Skeletal muscle tissue (tissue), 3 donors: ENCODE measurements at regions not wholly inside any gene's neighbourhood (a gene's known extent, or its start where the extent isn't known, plus 50 kb on each side); places are given as distances from the start of the nearest gene placed in this dataset.
A peak's percentile ranks its signal among the peaks of the same experiment; 100 is the strongest.
"Not testable (repeated sequence)": the region's sequence is repeated elsewhere in the genome, so short reads cannot be mapped to it uniquely, and the experiment has no call there.

ENCODE experiments used
- H3K27ac ChIP-seq: one replicate; pipeline ENCODE4 v1.7.0; 2013; ENCODE audit warnings: mild to moderate bottlenecking, low read depth, low read length, inconsistent platforms
- H3K27me3 ChIP-seq, 3 donors: one replicate each; pipeline ENCODE4 v1.7.0; 2013; ENCODE audit warnings: low read length in 3 of 3; ENCODE audit not compliant: control insufficient read depth in 3 of 3, insufficient read depth in 3 of 3
- H3K36me3 ChIP-seq, 3 donors: one replicate each; pipeline ENCODE4 v1.7.0; 2013; ENCODE audit warnings: low read length in 3 of 3; ENCODE audit not compliant: control insufficient read depth in 3 of 3, insufficient read depth in 3 of 3
- H3K4me1 ChIP-seq, 3 donors: one replicate each; pipeline ENCODE4 v1.7.0; 2013; ENCODE audit warnings: low read length in 3 of 3, mild to moderate bottlenecking in 3 of 3; ENCODE audit not compliant: control insufficient read depth in 3 of 3, insufficient read depth in 3 of 3
- H3K4me3 ChIP-seq, 3 donors: one replicate each; pipeline ENCODE4 v1.7.0; 2013; ENCODE audit warnings: low read length in 3 of 3
- H3K9ac ChIP-seq, 3 donors: one replicate each; pipeline ENCODE4 v1.7.0; 2013; ENCODE audit warnings: low read length in 3 of 3, mild to moderate bottlenecking in 3 of 3, moderate library complexity in 2 of 3, low read depth in 1 of 3
- H3K9me3 ChIP-seq, 3 donors: one replicate each; pipeline ENCODE4 v1.7.0; 2013; ENCODE audit warnings: low read length in 3 of 3; ENCODE audit not compliant: control insufficient read depth in 3 of 3
- donor health status: Osteomylitis.

GRCh38 chr15:38795471-38796245 lies 231.0 kb upstream of the RASGRP1 start:
- no peak overlapping the region for H3K27ac ChIP-seq
- H3K4me1 ChIP-seq: no peaks in the 10 kb centered on the region
- H3K27me3 ChIP-seq: no peaks in the 10 kb centered on the region
- H3K9me3 ChIP-seq: no peaks in the 10 kb centered on the region
- no peak overlapping the region for H3K9ac ChIP-seq
- no peaks in the 10 kb centered on the region for H3K36me3 ChIP-seq
- H3K4me3 ChIP-seq: no peak overlapping the region

GRCh38 chr15:38796589-38796988 lies 232.0 kb upstream of the RASGRP1 start:
- H3K4me1 ChIP-seq: no peaks in the 10 kb centered on the region

GRCh38 chr15:38797506-38797905 lies 232.9 kb upstream of the RASGRP1 start:
- H3K27ac ChIP-seq, H3K4me3 ChIP-seq, H3K9me3 ChIP-seq, H3K4me1 ChIP-seq, H3K27me3 ChIP-seq, H3K36me3 ChIP-seq, H3K9ac ChIP-seq: not testable (repeated sequence)

More at GRCh38 chr15:38796589-38796988, 232.0 kb upstream of the RASGRP1 start:
- no peak overlapping the region for H3K27ac ChIP-seq
- no peaks in the 10 kb centered on the region for H3K9me3 ChIP-seq
- H3K4me3 ChIP-seq: no peak overlapping the region
- H3K27me3 ChIP-seq: no peaks in the 10 kb centered on the region
- no peak overlapping the region for H3K9ac ChIP-seq
- H3K36me3 ChIP-seq: no peaks in the 10 kb centered on the region

- not testable (repeated sequence) for H3K36me3 ChIP-seq, H3K4me1 ChIP-seq, H3K9ac ChIP-seq, H3K27ac ChIP-seq, H3K4me3 ChIP-seq, H3K27me3 ChIP-seq, H3K9me3 ChIP-seq
Measured at GRCh38 chr15:38799202-38799601, 234.6 kb upstream of the RASGRP1 start.

GRCh38 chr15:38809621-38810020 lies 245.0 kb upstream of the RASGRP1 start:
- Histone ChIP-seq H3K27ac (no peak overlapping the region), H3K9me3 (no peaks in the 10 kb centered on the region), H3K9ac (no peak overlapping the region), H3K4me1 (no peaks in the 10 kb centered on the region), H3K4me3 (no peak overlapping the region), H3K36me3 (no peaks in the 10 kb centered on the region), H3K27me3 (no peaks in the 10 kb centered on the region)

- Histone ChIP-seq H3K27me3 (no peaks in the 10 kb centered on the region), H3K4me3 (no peak overlapping the region), H3K9me3 (no peaks in the 10 kb centered on the region), H3K9ac (no peak overlapping the region), H3K36me3 (no peaks in the 10 kb centered on the region), H3K27ac (no peak overlapping the region), H3K4me1 (no peaks in the 10 kb centered on the region)
Measured at GRCh38 chr15:38810686-38811085, 246.1 kb upstream of the RASGRP1 start.

- not testable (repeated sequence) for H3K27me3 ChIP-seq, H3K4me1 ChIP-seq, H3K36me3 ChIP-seq, H3K27ac ChIP-seq, H3K9ac ChIP-seq, H3K9me3 ChIP-seq, H3K4me3 ChIP-seq
Measured at GRCh38 chr15:38814254-38814653, 249.6 kb upstream of the RASGRP1 start.

- Histone ChIP-seq H3K27ac (no peak overlapping the region), H3K27me3 (no peaks in the 10 kb centered on the region), H3K9me3 (no peaks in the 10 kb centered on the region), H3K4me3 (no peak overlapping the region), H3K4me1 (peaks cover 0 to 2% (median 0%) of the 10 kb centered on the region in 3 donors), H3K36me3 (no peaks in the 10 kb centered on the region), H3K9ac (no peak overlapping the region)
Measured at GRCh38 chr15:38814891-38815290, 250.3 kb upstream of the RASGRP1 start.

- no peaks in the 10 kb centered on the region for H3K27me3 ChIP-seq
- H3K9ac ChIP-seq: no peak overlapping the region
- H3K27ac ChIP-seq: no peak overlapping the region
Measured at GRCh38 chr15:38817427-38818156, 253.0 kb upstream of the RASGRP1 start.

GRCh38 chr15:38818157-38818790 lies 253.7 kb upstream of the RASGRP1 start:
- no peak overlapping the region for H3K9ac ChIP-seq
- peaks cover 0 to 2% (median 0%) of the 10 kb centered on the region in 3 donors for H3K4me1 ChIP-seq
- no peak overlapping the region for H3K27ac ChIP-seq
- H3K27me3 ChIP-seq: no peaks in the 10 kb centered on the region
- no peaks in the 10 kb centered on the region for H3K36me3 ChIP-seq
- no peaks in the 10 kb centered on the region for H3K9me3 ChIP-seq
- peak overlapping the region in 2 of 3 donors; percentile 22 to 38 for H3K4me3 ChIP-seq

More at GRCh38 chr15:38817427-38818156, 253.0 kb upstream of the RASGRP1 start:
- Histone ChIP-seq H3K9me3 (no peaks in the 10 kb centered on the region), H3K36me3 (no peaks in the 10 kb centered on the region), H3K4me1 (peaks cover 0 to 2% (median 0%) of the 10 kb centered on the region in 3 donors), H3K4me3 (peak overlapping the region in 2 of 3 donors; percentile 22 to 38)
